Hepatic stellate cell (primary cell): ENCODE measurements at regions not wholly inside any gene's neighbourhood (a gene's known extent, or its start where the extent isn't known, plus 50 kb on each side); places are given as distances from the start of the nearest gene placed in this dataset.
"Not testable (repeated sequence)": the region's sequence is repeated elsewhere in the genome, so short reads cannot be mapped to it uniquely, and the experiment has no call there.

Experiments used
- DNase-seq: peaks from one replicate; pipeline ENCODE4 v3.0.0; 2011; ENCODE audit warnings: low spot score

DNA sequence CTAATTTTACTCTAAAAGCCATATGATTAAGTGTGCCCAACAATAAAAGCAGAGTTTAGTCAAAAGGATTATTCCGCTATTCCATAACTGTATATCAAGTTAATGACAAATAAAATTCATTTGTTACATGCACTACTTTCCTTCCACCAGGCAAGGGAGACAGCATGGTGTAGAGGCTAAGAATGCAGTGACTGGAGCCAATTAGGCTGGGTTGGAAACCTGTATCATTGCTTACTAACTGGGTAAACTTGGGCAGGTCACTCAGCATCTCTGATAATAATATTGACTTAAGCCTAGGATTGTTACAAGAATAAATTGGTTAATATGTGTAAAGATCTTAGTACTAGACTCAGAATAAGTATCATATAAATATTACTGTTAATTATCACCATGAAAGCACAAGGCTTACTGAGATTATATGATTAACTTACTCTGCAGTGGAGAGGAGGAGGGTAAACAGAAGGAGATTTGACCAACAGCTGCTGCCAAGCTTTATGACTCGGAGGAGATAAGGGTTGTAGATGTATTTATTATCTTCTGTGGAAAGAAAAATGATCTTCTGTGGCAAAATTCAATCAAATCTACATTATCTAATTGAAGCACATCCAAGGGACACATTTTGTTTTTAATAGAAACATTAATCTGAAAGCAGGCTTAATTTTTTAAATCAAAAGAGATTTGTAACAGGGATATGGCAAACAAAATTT lies 1459.9 kb downstream of the GRIK2 start:
- no peak for DNase-seq

DNA sequence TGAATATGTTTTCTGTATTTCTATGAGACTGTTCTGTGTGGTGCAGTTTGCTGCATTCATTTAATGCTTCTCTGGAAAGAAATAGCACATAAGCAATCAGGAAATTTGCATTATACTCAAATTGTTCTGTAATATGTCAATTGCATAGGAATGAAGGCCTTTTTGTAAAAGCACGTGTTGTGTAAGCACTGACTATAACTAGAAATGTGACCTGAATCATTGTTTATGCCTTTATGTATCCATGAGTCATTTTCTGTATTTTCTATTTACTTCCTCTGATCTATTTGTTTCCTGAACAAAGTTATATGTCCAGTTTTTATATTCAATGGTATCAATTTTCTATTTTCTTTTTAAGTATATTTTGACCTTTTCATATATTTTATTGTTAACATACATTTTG lies 1455.3 kb downstream of the GRIK2 start:
- no peak for DNase-seq

DNA sequence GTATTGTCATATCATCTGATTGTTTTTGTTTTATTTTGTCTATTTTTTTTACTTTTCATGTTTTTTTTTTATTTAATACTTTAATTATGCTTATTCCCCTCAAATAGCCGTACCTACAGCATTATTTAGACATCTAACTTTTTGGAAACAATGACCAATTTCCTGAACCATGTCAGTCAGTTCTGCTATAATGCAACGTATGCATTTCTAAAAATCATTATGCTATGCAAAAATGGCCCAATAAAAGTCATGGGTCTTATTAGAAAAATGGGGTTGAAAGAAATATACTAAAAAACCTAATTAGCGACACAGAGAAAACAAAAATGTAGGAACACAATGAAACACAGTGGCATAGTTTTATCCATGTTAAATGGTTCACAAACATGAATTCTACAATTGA lies 1454.7 kb downstream of the GRIK2 start:
- no peak for DNase-seq

- no peak for DNase-seq
Measured at GRCh38 chr6:102841060-102841459, 1447.6 kb downstream of the GRIK2 start.

DNA sequence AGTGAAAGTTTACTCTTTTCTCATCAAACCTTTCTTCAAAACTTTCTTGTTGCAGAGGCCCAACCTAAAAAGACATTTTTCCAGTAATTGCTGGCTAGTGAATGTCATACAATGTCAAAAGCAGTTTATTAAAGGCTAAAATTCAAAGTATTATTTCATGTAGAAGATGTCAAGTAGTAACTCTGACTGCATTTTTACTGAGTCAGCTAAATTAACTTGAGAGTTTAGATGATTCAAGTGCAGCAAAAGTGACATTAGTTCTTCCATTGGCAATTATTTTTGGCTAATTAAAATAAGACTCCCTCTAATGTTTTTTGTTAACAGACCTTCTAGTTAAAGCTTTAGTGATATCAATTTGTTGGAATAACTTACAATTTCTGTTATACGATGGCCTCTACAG lies 1438.5 kb downstream of the GRIK2 start:
- no peak for DNase-seq

DNA sequence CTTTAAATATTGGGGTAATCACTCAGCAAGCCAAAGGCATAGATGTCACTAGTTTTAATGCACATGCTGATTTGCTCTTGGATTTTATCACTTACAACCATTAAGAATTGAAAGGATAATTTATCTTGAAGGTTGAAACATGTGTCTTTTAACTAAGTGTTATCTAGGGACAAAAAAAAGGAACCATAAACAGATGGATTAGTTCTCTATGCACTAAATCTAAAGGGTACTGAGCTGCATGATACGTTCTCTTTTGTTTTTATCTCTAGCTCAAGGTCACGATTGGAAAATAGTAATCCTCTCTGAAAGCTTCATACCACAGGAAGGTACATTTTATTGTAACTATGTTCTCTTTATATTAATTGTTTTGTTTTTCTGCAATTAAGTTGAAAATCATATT lies 1426.6 kb downstream of the GRIK2 start:
- DNase-seq, result no peak

- DNase-seq, result no peak
Measured at GRCh38 chr6:102815207-102815606, 1421.7 kb downstream of the GRIK2 start.

- no peak for DNase-seq
Measured at GRCh38 chr6:102813489-102814275, 1420.2 kb downstream of the GRIK2 start.

- DNase-seq, result no peak
Measured at GRCh38 chr6:102812242-102812641, 1418.7 kb downstream of the GRIK2 start.

DNA sequence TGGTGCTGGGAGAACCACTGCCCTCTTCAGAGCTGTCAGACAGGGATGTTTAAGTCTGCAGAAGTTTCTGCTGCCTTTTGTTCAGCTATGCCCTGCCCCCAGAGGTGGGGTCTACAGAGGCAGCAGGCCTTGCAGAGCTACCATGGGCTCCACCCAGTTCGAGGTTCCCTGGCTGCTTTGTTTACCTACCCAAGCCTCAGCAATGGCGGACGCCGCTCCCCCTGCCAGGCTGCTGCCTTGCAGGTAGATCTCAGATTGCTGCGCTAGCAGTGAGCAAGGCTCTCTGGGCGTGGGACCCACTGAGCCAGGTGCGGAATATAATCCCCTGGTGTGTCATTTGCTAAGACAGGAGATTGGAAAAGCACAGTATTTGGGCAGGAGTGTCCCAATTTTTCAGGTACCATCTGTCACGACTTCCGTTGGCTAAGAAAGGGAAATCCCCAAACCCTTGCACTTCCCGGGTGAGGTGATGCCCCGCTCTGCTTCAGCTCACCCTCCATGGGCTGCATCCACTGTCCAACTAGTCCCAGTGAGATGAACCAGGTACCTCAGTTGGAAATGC lies 1415.5 kb downstream of the GRIK2 start:
- DNase-seq, result not testable (repeated sequence)

GRCh38 chr6:102799051-102799450 lies 1405.5 kb downstream of the GRIK2 start:
- DNase-seq, result no peak

- DNase-seq, result no peak
Measured at GRCh38 chr6:102798636-102799035, 1405.1 kb downstream of the GRIK2 start.

GRCh38 chr6:102793752-102794151 lies 1400.2 kb downstream of the GRIK2 start:
- no peak for DNase-seq

DNA sequence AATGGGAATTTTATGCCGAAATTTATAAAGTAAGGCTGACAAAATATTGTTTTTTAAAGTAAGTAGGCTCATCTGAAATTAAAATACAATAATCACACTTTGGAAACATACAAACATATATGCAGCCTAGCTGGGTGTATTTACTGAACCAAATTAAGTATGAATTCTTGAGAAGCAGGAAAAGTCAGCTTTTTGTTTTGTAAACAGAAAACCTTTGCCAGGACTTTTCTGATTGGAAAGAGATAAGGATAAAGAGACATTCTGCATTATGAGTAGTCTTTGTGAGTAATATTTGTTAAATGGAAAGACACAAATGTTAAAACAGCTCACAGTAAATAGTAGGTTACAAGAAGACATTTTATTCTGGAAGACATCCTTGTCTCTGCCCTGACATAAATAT lies 1380.8 kb downstream of the GRIK2 start:
- no peak for DNase-seq

GRCh38 chr6:102773636-102774035 lies 1380.1 kb downstream of the GRIK2 start:
- DNase-seq, result no peak

DNA sequence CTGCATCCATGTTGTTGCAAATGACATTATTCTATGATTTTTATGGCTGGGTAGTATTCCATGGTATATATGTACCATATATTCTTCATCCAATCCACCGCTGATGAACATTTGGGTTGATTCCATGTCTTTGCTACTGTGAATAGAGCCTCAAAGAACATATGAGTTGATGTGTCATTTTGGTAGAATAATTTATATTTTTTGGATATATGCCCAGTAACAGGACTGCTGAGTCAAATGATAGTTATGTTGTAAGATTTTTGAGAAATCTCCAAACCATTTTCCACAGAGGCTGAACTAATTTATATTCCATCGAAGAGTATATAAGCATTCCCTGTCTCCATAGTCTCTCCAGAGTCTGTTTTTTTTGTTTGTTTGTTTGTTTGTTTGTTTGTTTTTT lies 1373.5 kb downstream of the GRIK2 start:
- DNase-seq, result peak; percentile 4

GRCh38 chr6:102764317-102764716 lies 1370.8 kb downstream of the GRIK2 start:
- DNase-seq, result no peak

- no peak for DNase-seq
Measured at GRCh38 chr6:102763891-102764290, 1370.4 kb downstream of the GRIK2 start.

- no peak for DNase-seq
Measured at GRCh38 chr6:102761872-102762271, 1368.4 kb downstream of the GRIK2 start.

GRCh38 chr6:102759415-102759814 lies 1365.9 kb downstream of the GRIK2 start:
- DNase-seq, result no peak

- not testable (repeated sequence) for DNase-seq
Measured at GRCh38 chr6:102758536-102758935, 1365.0 kb downstream of the GRIK2 start.

- no peak for DNase-seq
Measured at GRCh38 chr6:102749210-102749971, 1355.9 kb downstream of the GRIK2 start.

DNA sequence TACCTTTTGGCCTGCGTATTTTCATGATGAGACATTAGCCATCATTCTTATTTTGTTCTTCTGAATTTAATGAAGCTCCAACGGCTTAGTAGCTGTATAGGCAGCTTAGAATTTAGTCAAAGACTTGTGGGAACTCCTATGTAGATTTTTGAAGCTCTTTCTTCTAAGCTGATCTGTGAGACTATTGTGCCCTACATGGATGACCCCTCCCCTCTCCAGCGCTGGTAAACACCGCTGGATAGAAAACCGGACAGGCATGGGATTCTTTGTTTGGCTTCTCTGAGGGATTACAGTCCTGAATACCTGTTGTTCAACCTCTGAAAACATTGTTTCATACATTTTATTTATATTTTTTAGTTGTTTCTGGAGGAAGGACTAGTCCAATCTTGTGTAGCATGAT lies 1353.4 kb downstream of the GRIK2 start:
- DNase-seq, result no peak
